GM12878 (cell line): ENCODE measurements at regions not wholly inside any gene's neighbourhood (a gene's known extent, or its start where the extent isn't known, plus 50 kb on each side); places are given as distances from the start of the nearest gene placed in this dataset.

Source experiments
- ATAC-seq: fragments of 200-7000 bp; cut with Tn5 transposase; 3 replicates; pipeline ENCODE4 v1.9.1; 2020; ENCODE audit warnings: mild to moderate bottlenecking, moderate library complexity
- BruUV-seq: library from RNA; stranded (reverse); fragments of 400-500 nt; replicated peaks from 2 replicates; lab custom pipeline; 2021; lab: Mats Ljungman, UMichigan
- CTCF ChIA-PET: fragments of 300-600 bp; sonication (Branson Sonifier 250); formaldehyde crosslinking; extraction: SDS; loops from one replicate; lab custom pipeline; 2021; ENCODE audit warnings: inconsistent platforms; lab: Yijun Ruan, JAX
- POLR2A ChIA-PET: fragments of 350-600 bp; formaldehyde crosslinking; extraction: SDS; loops from one replicate; lab custom pipeline; 2021; ENCODE audit warnings: inconsistent platforms; lab: Charles Lee
- RAD21 ChIA-PET: fragments of 300-600 bp; sonication (Branson Sonifier 250); formaldehyde crosslinking; loops from one replicate; lab custom pipeline; 2023; ENCODE audit warnings: antibody characterized with exemption; ENCODE audit not compliant: unreplicated experiment; lab: Charles Lee
- SMC1A ChIA-PET: fragments of 300-600 bp; sonication (Branson Sonifier 250); formaldehyde crosslinking; loops from one replicate; lab custom pipeline; 2023; ENCODE audit not compliant: unreplicated experiment, uncharacterized antibody; lab: Charles Lee
- DNase-seq: peaks from one replicate; pipeline ENCODE4 v3.0.0-alpha.2; 2011; ENCODE audit warnings: low read depth, low spot score
- FAIRE-seq: peaks from 3 replicates; lab custom pipeline; 2011; peaks lifted over from hg19 to GRCh38; lab: Jason Lieb, UNC
- H2AFZ ChIP-seq: 2 replicates; pipeline ENCODE4 v1.6.0; 2011; ENCODE audit warnings: low read depth, low read length, control low read depth; ENCODE audit not compliant: control insufficient read depth
- H3K27ac ChIP-seq: 2 replicates; pipeline ENCODE4 v1.5.1; 2011; ENCODE audit warnings: control low read depth; ENCODE audit not compliant: control insufficient read depth, insufficient read depth
- H3K27me3 ChIP-seq, 2 experiments: replicated peaks in 1 of 2; 2 replicates each; pipeline versions ENCODE4 v1.6.0 to v1.6.1; 2011; ENCODE audit warnings: low read length in 1 of 2; ENCODE audit not compliant: control insufficient read depth in 2 of 2, insufficient read depth in 2 of 2
- H3K36me3 ChIP-seq, 2 experiments: 2 replicates each; pipeline ENCODE4 v1.5.1; 2011; ENCODE audit warnings: low read length in 1 of 2; ENCODE audit not compliant: control insufficient read depth in 2 of 2, insufficient read depth in 2 of 2
- H3K4me1 ChIP-seq: 2 replicates; pipeline ENCODE4 v1.6.1; 2011; ENCODE audit warnings: mild to moderate bottlenecking, low read length, moderate library complexity, mixed read lengths; ENCODE audit not compliant: control insufficient read depth, insufficient read depth
- H3K4me2 ChIP-seq: 2 replicates; pipeline ENCODE4 v1.6.0; 2011; ENCODE audit warnings: control low read depth; ENCODE audit not compliant: control insufficient read depth, insufficient read depth
- H3K4me3 ChIP-seq: fragments of 200-600 bp; sonication (generic); 2 replicates; pipeline ENCODE4 v1.5.1; 2016
- H3K79me2 ChIP-seq: 2 replicates; pipeline ENCODE4 v1.6.0; 2011; ENCODE audit warnings: low read length; ENCODE audit not compliant: control insufficient read depth, insufficient read depth
- H3K9ac ChIP-seq: 2 replicates; pipeline ENCODE4 v1.8.0; 2011; ENCODE audit warnings: low read length, control low read depth, mixed read lengths; ENCODE audit not compliant: control insufficient read depth, insufficient read depth
- H3K9me3 ChIP-seq: replicated peaks from 3 replicates; pipeline ENCODE4 v1.5.1; 2011; ENCODE audit warnings: mild to moderate bottlenecking, low read length; ENCODE audit not compliant: control insufficient read depth, insufficient read depth
- H4K20me1 ChIP-seq: 2 replicates; pipeline ENCODE4 v1.6.0; 2011; ENCODE audit not compliant: control insufficient read depth, insufficient read depth
- FOXK2 ChIP-seq: fragments of 450-650 bp; IDR thresholded peaks from 2 replicates; pipeline ENCODE4 v1.6.1; 2017; ENCODE audit warnings: mild to moderate bottlenecking, moderate library complexity
- MLLT1 ChIP-seq: fragments of 450-650 bp; IDR thresholded peaks from 2 replicates; pipeline ENCODE4 v1.6.1; 2016; ENCODE audit warnings: mild to moderate bottlenecking
- MXI1 ChIP-seq: fragments of 150-350 bp; IDR thresholded peaks from 2 replicates; pipeline ENCODE4 v1.6.1; 2011; ENCODE audit warnings: low read depth, mild to moderate bottlenecking, inconsistent platforms, low read length, improper control_type of control experiment
- MYC ChIP-seq: IDR thresholded peaks from 2 replicates; pipeline ENCODE4 v1.6.1; 2011; ENCODE audit warnings: mild to moderate bottlenecking, low read length, moderate library complexity, inconsistent platforms; ENCODE audit not compliant: insufficient read depth, insufficient replicate concordance, insufficient read length, severe bottlenecking
- NRF1 ChIP-seq: conservative IDR thresholded peaks from 2 replicates; pipeline ENCODE4 v1.6.1; 2011; ENCODE audit warnings: mild to moderate bottlenecking, low read depth, low read length, improper control_type of control experiment
- PRDM15 ChIP-seq: fragments of 450-650 bp; formaldehyde crosslinking; IDR thresholded peaks from 2 replicates; pipeline ENCODE4 v1.4.0; 2020; ENCODE audit warnings: mild to moderate bottlenecking, moderate library complexity
- TCF7 ChIP-seq: IDR thresholded peaks from 2 replicates; pipeline ENCODE4 v1.6.1; 2014; ENCODE audit warnings: antibody characterized with exemption, borderline replicate concordance
- WGBS: methylation state at CpG from one replicate; pipeline ENCODE4 v1.1.6; 2016; ENCODE audit warnings: low lambda C conversion rate; ENCODE audit not compliant: insufficient replicate concordance, insufficient coverage; ENCODE audit errors: missing lambda C conversion rate; 5-methylcytosine and 5-hydroxymethylcytosine counted together
- in situ Hi-C: fragments of 300-500 bp; cut with MboI; formaldehyde crosslinking; loops from 9 replicates; pipeline ENCODE4 v1.14.3; 2018; ENCODE audit warnings: mixed read lengths
- intact Hi-C: fragments of 100-400 bp; cut with micrococcal nuclease; formaldehyde crosslinking; loops from one replicate; pipeline ENCODE4 v1.14.2; 2022; ENCODE audit not compliant: unreplicated experiment

GRCh38 chr11:101812546-101812945 is 102.3 kb upstream of the CEP126 start (continued):
- TF ChIP-seq PRDM15 (CRISPR knock-in tag) (no peak), MLLT1 (no peak), TCF7 (no peak)

DNA sequence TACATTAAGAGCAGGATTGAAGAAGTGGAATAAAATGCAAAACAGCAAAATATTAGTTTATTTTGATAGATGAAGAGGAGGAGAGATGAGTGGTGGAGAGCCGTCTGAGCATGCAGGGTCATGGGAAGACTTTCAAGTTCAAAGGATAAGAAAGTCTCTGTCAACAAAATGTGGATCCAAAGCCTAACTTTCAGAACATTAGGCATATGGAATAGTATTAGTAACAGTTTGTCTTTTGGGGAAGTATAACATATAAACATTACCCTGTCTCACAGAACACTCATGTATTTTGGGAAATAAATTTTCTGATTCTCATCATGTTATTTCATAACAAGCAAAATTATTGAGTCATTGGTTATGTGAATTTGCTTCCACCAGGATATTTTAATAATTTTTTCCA is 104.3 kb upstream of the CEP126 start:
- TF ChIP-seq MXI1 = no peak
- TF ChIP-seq FOXK2 = no peak
- no peak for TF ChIP-seq NRF1
- no peak for TF ChIP-seq MYC
- TF ChIP-seq, all 136 proteins: peak for 0
- Histone ChIP-seq H3K4me2 (no peak overlapping the region), H3K79me2 (no peaks in the 10 kb centered on the region), H3K4me3 (no peak overlapping the region), H3K36me3 (no peaks in the 10 kb centered on the region), H3K9ac (no peak overlapping the region), H3K27ac (no peak overlapping the region), H2AFZ (no peak overlapping the region), H3K9me3 (no peaks in the 10 kb centered on the region; the same call in 2 of the 3 replicates), H4K20me1 (no peaks in the 10 kb centered on the region), H3K27me3 (no peaks in the 10 kb centered on the region), H3K4me1 (no peaks in the 10 kb centered on the region)
- no peak for DNase-seq
- ChIA-PET RAD21 (no interaction called here), POLR2A (no interaction called here), CTCF (no interaction called here), SMC1A (no interaction called here)
- in situ Hi-C loops = no loop called here
- no peak for ATAC-seq
- 0% methylated on average over 1 of the region's 1 CpG for WGBS
- no peak for FAIRE-seq
- no TSS peak for BruUV-seq
- intact Hi-C loops = no loop called here
